Epithelial cell of proximal tubule (primary cell): ENCODE measurements at regions not wholly inside any gene's neighbourhood (a gene's known extent, or its start where the extent isn't known, plus 50 kb on each side); places are given as distances from the start of the nearest gene placed in this dataset.
"Not testable (repeated sequence)": the region's sequence is repeated elsewhere in the genome, so short reads cannot be mapped to it uniquely, and the experiment has no call there.

Experiments
- DNase-seq: peaks from one replicate; pipeline ENCODE4 v3.0.0-alpha.2; 2011; ENCODE audit warnings: low read depth
- H3K4me3 ChIP-seq: 2 replicates; pipeline ENCODE4 v1.5.1; 2011; ENCODE audit warnings: low read depth, mild to moderate bottlenecking, low read length
- CTCF ChIP-seq: conservative IDR thresholded peaks from 2 replicates; pipeline ENCODE4 v1.5.1; 2012; ENCODE audit warnings: low read depth, mild to moderate bottlenecking, low read length

GRCh38 chr12:85423947-85424346 lies 143.9 kb downstream of the ALX1 start:
- no peak overlapping the region for H3K4me3 ChIP-seq
- DNase-seq: no peak
- no peak for TF ChIP-seq CTCF

GRCh38 chr12:85424581-85425348 lies 144.7 kb downstream of the ALX1 start:
- peak; percentile 60 for TF ChIP-seq CTCF
- no peak for DNase-seq

GRCh38 chr12:85425349-85425612 lies 145.3 kb downstream of the ALX1 start:
- no peak for DNase-seq
- no peak overlapping the region for H3K4me3 ChIP-seq
- no peak for TF ChIP-seq CTCF

More at GRCh38 chr12:85424581-85425348, 144.7 kb downstream of the ALX1 start:
- H3K4me3 ChIP-seq: no peak overlapping the region

- no peak overlapping the region for H3K4me3 ChIP-seq
- no peak for DNase-seq
- no peak for TF ChIP-seq CTCF
Observed at GRCh38 chr12:85425926-85426325, 145.9 kb downstream of the ALX1 start.

- not testable (repeated sequence) for H3K4me3 ChIP-seq, DNase-seq
Observed at GRCh38 chr12:85433148-85433547, 153.1 kb downstream of the ALX1 start.

- no peak for TF ChIP-seq CTCF
- H3K4me3 ChIP-seq: no peak overlapping the region
- no peak for DNase-seq
Observed at GRCh38 chr12:85440271-85440670, 160.3 kb downstream of the ALX1 start.

- no peak for TF ChIP-seq CTCF
- H3K4me3 ChIP-seq: no peak overlapping the region
- DNase-seq: no peak
Observed at GRCh38 chr12:85441025-85441424, 161.0 kb downstream of the ALX1 start.
